Naive thymus-derived CD4-positive, alpha-beta T cell (primary cell): ENCODE measurements at regions not wholly inside any gene's neighbourhood (a gene's known extent, or its start where the extent isn't known, plus 50 kb on each side); places are given as distances from the start of the nearest gene placed in this dataset.
"Not testable (repeated sequence)": the region's sequence is repeated elsewhere in the genome, so short reads cannot be mapped to it uniquely, and the experiment has no call there.

Experiments used
- ATAC-seq: fragments of 150-1000 bp; cut with Tn5 transposase; 2 replicates; pipeline ENCODE4 v1.10.0; 2021; ENCODE audit warnings: mild to moderate bottlenecking, moderate library complexity
- CTCF ChIA-PET: fragments of 350-600 bp; sonication (Branson Sonifier 250); formaldehyde crosslinking; loops from one replicate; lab custom pipeline; 2021; ENCODE audit warnings: antibody characterized with exemption; lab: Charles Lee
- POLR2A ChIA-PET: fragments of 350-600 bp; sonication (Branson Sonifier 250); formaldehyde crosslinking; loops from one replicate; lab custom pipeline; 2021; ENCODE audit warnings: antibody characterized with exemption, inconsistent platforms; lab: Charles Lee
- DNase-seq, 9 donors: peaks; one replicate each; pipeline versions ENCODE4 v3.0.0 to v3.0.0-alpha.2; 2020 to 2022; ENCODE audit warnings: mixed read lengths in 1 of 9
- H3K27ac ChIP-seq: one replicate; pipeline ENCODE4 v1.7.0; 2013; ENCODE audit warnings: mild to moderate bottlenecking, low read depth, low read length, moderate library complexity
- H3K27me3 ChIP-seq, 2 donors: one replicate each; pipeline ENCODE4 v1.7.0; 2013; ENCODE audit warnings: low read length in 2 of 2, mild to moderate bottlenecking in 2 of 2, moderate library complexity in 2 of 2; ENCODE audit not compliant: control insufficient read depth in 2 of 2, insufficient read depth in 2 of 2
- H3K36me3 ChIP-seq, 3 experiments: 1 replicate in 2 of 3; 2 replicates in 1 of 3; pipeline ENCODE4 v1.7.0; 2013; ENCODE audit warnings: low read length in 3 of 3, mild to moderate bottlenecking in 3 of 3, moderate library complexity in 1 of 3; ENCODE audit not compliant: insufficient read depth in 3 of 3, control insufficient read depth in 2 of 3
- H3K4me1 ChIP-seq, 2 donors: one replicate each; pipeline ENCODE4 v1.7.0; 2013; ENCODE audit warnings: low read length in 2 of 2, mild to moderate bottlenecking in 2 of 2, moderate library complexity in 1 of 2; ENCODE audit not compliant: control insufficient read depth in 2 of 2, insufficient read depth in 2 of 2
- H3K4me3 ChIP-seq: 2 replicates; pipeline ENCODE4 v1.7.0; 2013; ENCODE audit warnings: mild to moderate bottlenecking, low read length
- H3K9me3 ChIP-seq, 3 experiments: 1 replicate in 2 of 3; 2 replicates in 1 of 3; pipeline ENCODE4 v1.7.0; 2013; ENCODE audit warnings: low read length in 3 of 3; ENCODE audit not compliant: control insufficient read depth in 2 of 3
- H3K27ac Mint-ChIP-seq, 9 donors: one replicate each; pipeline ENCODE4 v1.8.0; 2020 to 2022; ENCODE audit warnings: mixed read lengths in 9 of 9, mild to moderate bottlenecking in 8 of 9, moderate library complexity in 5 of 9, inconsistent platforms in 2 of 9
- H3K27me3 Mint-ChIP-seq, 5 donors: one replicate each; pipeline ENCODE4 v1.8.0; 2021 to 2022; ENCODE audit warnings: mixed read lengths in 5 of 5, mild to moderate bottlenecking in 1 of 5
- H3K36me3 Mint-ChIP-seq, 5 donors: one replicate each; pipeline ENCODE4 v1.8.0; 2020 to 2022; ENCODE audit warnings: mixed read lengths in 5 of 5, mild to moderate bottlenecking in 3 of 5, inconsistent platforms in 1 of 5
- H3K4me1 Mint-ChIP-seq, 7 donors: one replicate each; pipeline ENCODE4 v1.8.0; 2020 to 2022; ENCODE audit warnings: mixed read lengths in 7 of 7, mild to moderate bottlenecking in 3 of 7, inconsistent platforms in 1 of 7
- H3K4me3 Mint-ChIP-seq, 10 donors: one replicate each; pipeline ENCODE4 v1.8.0; 2020 to 2022; ENCODE audit warnings: mild to moderate bottlenecking in 10 of 10, mixed read lengths in 10 of 10, moderate library complexity in 6 of 10, inconsistent platforms in 2 of 10
- H3K9me3 Mint-ChIP-seq, 11 donors: one replicate each; pipeline ENCODE4 v1.8.0; 2020 to 2022; ENCODE audit warnings: mixed read lengths in 11 of 11, mild to moderate bottlenecking in 4 of 11, inconsistent platforms in 1 of 11, moderate library complexity in 1 of 11
- intact Hi-C, 2 donors: fragments of 100-400 bp; cut with micrococcal nuclease; formaldehyde crosslinking; loops; one replicate each; pipeline ENCODE4 v1.15.1; 2023

DNA sequence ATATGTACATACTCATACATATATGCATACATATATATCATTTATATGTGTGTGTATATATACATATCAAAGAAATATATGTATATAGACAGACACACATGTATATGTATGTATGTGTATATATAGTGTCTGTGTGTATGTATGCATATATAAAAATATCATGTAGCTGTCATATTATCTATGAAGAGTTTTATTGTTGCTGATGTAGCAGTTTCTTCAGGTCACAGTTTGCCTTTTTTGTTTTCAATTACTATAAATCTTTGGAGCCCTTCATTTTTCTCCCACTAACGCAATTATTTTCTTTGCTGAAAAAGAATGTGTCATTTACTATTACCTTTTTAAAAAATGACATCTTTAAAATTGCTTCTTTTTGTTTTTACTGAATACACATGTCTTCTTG lies 904.5 kb downstream of the PLA2G4A start:
- Histone ChIP-seq H3K27me3 (no peaks in the 10 kb centered on the region), H3K27ac (no peak overlapping the region), H3K9me3 (no peaks in the 10 kb centered on the region), H3K4me3 (no peak overlapping the region), H3K36me3 (no peaks in the 10 kb centered on the region), H3K4me1 (no peaks in the 10 kb centered on the region)
- intact Hi-C loops, result no loop called here
- H3K27me3 Mint-ChIP-seq, result no peaks in the 10 kb centered on the region
- ChIA-PET POLR2A (no interaction called here), CTCF (no interaction called here)
- H3K4me3 Mint-ChIP-seq, result no peak overlapping the region
- no peaks in the 10 kb centered on the region for H3K36me3 Mint-ChIP-seq
- ATAC-seq (no peak), DNase-seq (no peak)
- H3K4me1 Mint-ChIP-seq, result no peaks in the 10 kb centered on the region
- H3K9me3 Mint-ChIP-seq, result peaks cover 0 to 11% (median 3%) of the 10 kb centered on the region in 11 donors
- no peak overlapping the region for H3K27ac Mint-ChIP-seq

GRCh38 chr1:187734427-187734826 lies 905.7 kb downstream of the PLA2G4A start:
- Mint-ChIP-seq H3K4me3 (no peak overlapping the region), H3K27me3 (no peaks in the 10 kb centered on the region), H3K36me3 (no peaks in the 10 kb centered on the region), H3K27ac (no peak overlapping the region), H3K4me1 (no peaks in the 10 kb centered on the region), H3K9me3 (peaks cover 0 to 11% (median 3%) of the 10 kb centered on the region in 11 donors)
- Histone ChIP-seq H3K27me3 (no peaks in the 10 kb centered on the region), H3K36me3 (no peaks in the 10 kb centered on the region), H3K4me1 (no peaks in the 10 kb centered on the region), H3K27ac (no peak overlapping the region), H3K9me3 (no peaks in the 10 kb centered on the region), H3K4me3 (no peak overlapping the region)
- intact Hi-C loops, result no loop called here
- POLR2A ChIA-PET, result no interaction called here
- no peak for DNase-seq
- CTCF ChIA-PET, result no interaction called here
- no peak for ATAC-seq

- Histone ChIP-seq H3K36me3 (no peaks in the 10 kb centered on the region), H3K27ac (no peak overlapping the region), H3K9me3 (no peaks in the 10 kb centered on the region), H3K4me1 (no peaks in the 10 kb centered on the region), H3K27me3 (no peaks in the 10 kb centered on the region), H3K4me3 (no peak overlapping the region)
- DNase-seq (no peak), ATAC-seq (no peak)
- Mint-ChIP-seq H3K9me3 (peaks cover 0 to 16% (median 0%) of the 10 kb centered on the region in 11 donors), H3K27me3 (no peaks in the 10 kb centered on the region), H3K4me1 (no peaks in the 10 kb centered on the region), H3K36me3 (no peaks in the 10 kb centered on the region), H3K4me3 (no peak overlapping the region), H3K27ac (no peak overlapping the region)
- intact Hi-C loops, result no loop called here
- CTCF ChIA-PET, result no interaction called here
- POLR2A ChIA-PET, result no interaction called here
These were observed 915.9 kb downstream of the PLA2G4A start for GRCh38 chr1:187744665-187745064.

DNA sequence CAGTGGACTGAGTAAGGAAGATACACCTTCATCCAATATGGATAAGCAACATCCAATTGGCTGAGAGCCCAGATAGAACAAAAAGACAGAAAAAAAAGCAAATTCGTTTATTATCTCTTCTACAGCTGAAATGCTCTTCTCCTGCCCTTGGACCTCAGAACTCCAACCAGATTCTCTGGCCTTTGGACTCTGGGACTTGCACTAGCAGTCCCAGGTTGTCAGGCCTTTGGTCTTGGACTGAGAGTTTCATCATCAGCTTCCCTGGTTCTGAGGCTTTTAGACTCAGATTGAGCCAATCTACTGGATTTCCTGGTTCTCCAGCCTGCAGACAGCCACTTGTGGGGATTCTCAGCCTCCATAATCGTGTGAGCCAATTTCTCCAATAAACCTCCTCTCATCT lies 926.8 kb downstream of the PLA2G4A start:
- Histone ChIP-seq H3K27me3 (no peaks in the 10 kb centered on the region), H3K36me3 (no peaks in the 10 kb centered on the region), H3K27ac (no peak overlapping the region), H3K4me1 (no peaks in the 10 kb centered on the region), H3K4me3 (no peak overlapping the region), H3K9me3 (no peaks in the 10 kb centered on the region)
- Mint-ChIP-seq H3K27ac (no peak overlapping the region), H3K27me3 (no peaks in the 10 kb centered on the region), H3K36me3 (no peaks in the 10 kb centered on the region), H3K4me1 (no peaks in the 10 kb centered on the region), H3K4me3 (no peak overlapping the region), H3K9me3 (peaks cover 0 to 14% (median 3%) of the 10 kb centered on the region in 11 donors)
- DNase-seq (no peak), ATAC-seq (no peak)
- intact Hi-C loops, result no loop called here
- ChIA-PET POLR2A (no interaction called here), CTCF (no interaction called here)

DNA sequence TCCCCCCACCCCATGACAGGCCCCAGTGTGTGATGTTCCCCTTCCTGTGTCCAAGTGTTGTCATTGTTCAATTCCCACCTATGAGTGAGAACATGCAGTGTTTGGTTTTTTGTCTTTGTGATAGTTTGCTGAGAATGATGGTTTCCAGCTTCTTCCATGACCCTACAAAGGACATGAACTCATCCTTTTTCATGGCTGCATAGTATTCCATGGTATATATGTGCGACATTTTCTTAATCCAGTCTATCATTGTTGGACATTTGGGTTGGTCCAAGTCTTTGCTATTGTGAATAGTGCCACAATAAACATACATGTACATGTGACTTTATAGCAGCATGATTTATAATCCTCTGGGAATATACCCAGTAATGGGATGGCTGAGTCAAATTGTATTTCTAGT lies 927.9 kb downstream of the PLA2G4A start:
- H3K4me1 ChIP-seq, H3K27ac Mint-ChIP-seq, H3K27me3 ChIP-seq, ATAC-seq, H3K4me1 Mint-ChIP-seq, H3K9me3 ChIP-seq, H3K27me3 Mint-ChIP-seq, H3K4me3 Mint-ChIP-seq, H3K36me3 ChIP-seq, DNase-seq, CTCF ChIA-PET, H3K36me3 Mint-ChIP-seq, H3K4me3 ChIP-seq, H3K27ac ChIP-seq, intact Hi-C loops, POLR2A ChIA-PET: not testable (repeated sequence)
- peaks cover 0 to 14% (median 3%) of the 10 kb centered on the region in 11 donors for H3K9me3 Mint-ChIP-seq

DNA sequence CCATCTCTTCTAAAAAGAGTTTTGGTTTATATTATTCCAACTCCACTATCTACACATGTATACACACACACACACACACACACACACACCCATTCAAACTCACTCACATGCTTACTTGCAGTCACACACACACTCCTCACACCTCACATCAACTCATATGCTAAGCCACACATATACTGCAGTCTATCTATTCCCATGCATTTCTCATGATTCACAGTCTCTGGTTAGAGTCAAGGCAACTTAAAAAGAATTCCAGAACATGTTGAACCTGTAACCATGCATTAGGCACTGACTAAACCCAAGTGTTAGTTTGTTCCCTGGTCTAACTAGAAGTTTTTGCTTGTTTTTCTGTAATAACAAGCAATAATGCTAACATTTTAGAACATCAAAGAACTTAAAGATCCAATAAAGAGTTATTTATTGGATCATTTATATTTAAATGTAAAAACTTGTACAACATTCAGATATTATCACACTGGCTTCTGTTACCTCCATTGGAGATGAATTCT lies 931.1 kb downstream of the PLA2G4A start:
- ChIA-PET CTCF (no interaction called here), POLR2A (no interaction called here)
- Histone ChIP-seq H3K36me3 (no peaks in the 10 kb centered on the region), H3K4me1 (no peaks in the 10 kb centered on the region), H3K4me3 (no peak overlapping the region), H3K27ac (no peak overlapping the region), H3K27me3 (no peaks in the 10 kb centered on the region), H3K9me3 (no peaks in the 10 kb centered on the region)
- Mint-ChIP-seq H3K27me3 (no peaks in the 10 kb centered on the region), H3K36me3 (no peaks in the 10 kb centered on the region), H3K27ac (no peak overlapping the region), H3K4me1 (no peaks in the 10 kb centered on the region), H3K4me3 (no peak overlapping the region), H3K9me3 (peaks cover 0 to 17% (median 3%) of the 10 kb centered on the region in 11 donors)
- ATAC-seq (no peak), DNase-seq (no peak)
- intact Hi-C loops, result no loop called here

- peaks cover 0 to 13% (median 9%) of the 10 kb centered on the region in 11 donors for H3K9me3 Mint-ChIP-seq
- Histone ChIP-seq H3K27me3 (no peaks in the 10 kb centered on the region), H3K9me3 (no peaks in the 10 kb centered on the region), H3K4me1 (no peaks in the 10 kb centered on the region), H3K27ac (no peak overlapping the region), H3K36me3 (no peaks in the 10 kb centered on the region), H3K4me3 (no peak overlapping the region)
- no peak overlapping the region for H3K27ac Mint-ChIP-seq
- POLR2A ChIA-PET, result no interaction called here
- CTCF ChIA-PET, result no interaction called here
- H3K27me3 Mint-ChIP-seq, result no peaks in the 10 kb centered on the region
- H3K4me1 Mint-ChIP-seq, result no peaks in the 10 kb centered on the region
- intact Hi-C loops, result no loop called here
- ATAC-seq (no peak), DNase-seq (no peak)
- no peak overlapping the region for H3K4me3 Mint-ChIP-seq
- no peaks in the 10 kb centered on the region for H3K36me3 Mint-ChIP-seq
These were observed 933.4 kb downstream of the PLA2G4A start for GRCh38 chr1:187762118-187762517.
